ENCODE measurements at regions not wholly inside any gene's neighbourhood (a gene's known extent, or its start where the extent isn't known, plus 50 kb on each side); places are given as distances from the start of the nearest gene placed in this dataset.

DNA sequence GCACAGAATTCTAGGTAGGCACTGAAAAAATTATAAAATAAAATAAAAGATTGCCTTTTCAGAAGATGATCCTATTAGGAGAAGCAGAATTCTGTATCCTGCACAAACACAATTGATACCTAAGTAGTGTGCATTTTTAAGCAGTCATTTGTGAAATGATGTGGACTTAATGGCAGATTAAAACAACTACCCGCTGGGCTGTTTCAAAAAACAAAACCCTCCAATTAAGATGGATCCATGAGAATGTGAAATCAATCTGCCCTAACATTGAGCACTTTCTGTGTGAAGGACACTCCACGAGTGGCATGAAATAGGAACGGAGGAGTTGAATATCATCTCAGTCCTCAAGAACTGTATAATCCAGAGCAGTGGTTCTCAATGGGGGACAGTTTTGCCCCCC, 1012.8 kb upstream of the EEF2KMT start:
- TF ChIP-seq TAF1 (IDR thresholded peaks at IDR 0.05; ENCODE audit: borderline replicate concordance, insufficient read depth, low read length) (no peak), SIN3A (IDR thresholded peaks at IDR 0.05; ENCODE audit: borderline replicate concordance, insufficient read depth, low read length) (no peak), FOXP2 (optimal IDR thresholded peaks at IDR 0.05; ENCODE audit: borderline replicate concordance, extremely low read depth, extremely low read length, insufficient read depth) (no peak), POLR2AphosphoS5 (IDR thresholded peaks at IDR 0.05; ENCODE audit: low read depth, low read length) (no peak)
- TF ChIP-seq, protein P1, sequence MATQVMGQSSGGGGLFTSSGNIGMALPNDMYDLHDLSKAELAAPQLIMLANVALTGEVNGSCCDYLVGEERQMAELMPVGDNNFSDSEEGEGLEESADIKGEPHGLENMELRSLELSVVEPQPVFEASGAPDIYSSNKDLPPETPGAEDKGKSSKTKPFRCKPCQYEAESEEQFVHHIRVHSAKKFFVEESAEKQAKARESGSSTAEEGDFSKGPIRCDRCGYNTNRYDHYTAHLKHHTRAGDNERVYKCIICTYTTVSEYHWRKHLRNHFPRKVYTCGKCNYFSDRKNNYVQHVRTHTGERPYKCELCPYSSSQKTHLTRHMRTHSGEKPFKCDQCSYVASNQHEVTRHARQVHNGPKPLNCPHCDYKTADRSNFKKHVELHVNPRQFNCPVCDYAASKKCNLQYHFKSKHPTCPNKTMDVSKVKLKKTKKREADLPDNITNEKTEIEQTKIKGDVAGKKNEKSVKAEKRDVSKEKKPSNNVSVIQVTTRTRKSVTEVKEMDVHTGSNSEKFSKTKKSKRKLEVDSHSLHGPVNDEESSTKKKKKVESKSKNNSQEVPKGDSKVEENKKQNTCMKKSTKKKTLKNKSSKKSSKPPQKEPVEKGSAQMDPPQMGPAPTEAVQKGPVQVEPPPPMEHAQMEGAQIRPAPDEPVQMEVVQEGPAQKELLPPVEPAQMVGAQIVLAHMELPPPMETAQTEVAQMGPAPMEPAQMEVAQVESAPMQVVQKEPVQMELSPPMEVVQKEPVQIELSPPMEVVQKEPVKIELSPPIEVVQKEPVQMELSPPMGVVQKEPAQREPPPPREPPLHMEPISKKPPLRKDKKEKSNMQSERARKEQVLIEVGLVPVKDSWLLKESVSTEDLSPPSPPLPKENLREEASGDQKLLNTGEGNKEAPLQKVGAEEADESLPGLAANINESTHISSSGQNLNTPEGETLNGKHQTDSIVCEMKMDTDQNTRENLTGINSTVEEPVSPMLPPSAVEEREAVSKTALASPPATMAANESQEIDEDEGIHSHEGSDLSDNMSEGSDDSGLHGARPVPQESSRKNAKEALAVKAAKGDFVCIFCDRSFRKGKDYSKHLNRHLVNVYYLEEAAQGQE (IDR thresholded peaks at IDR 0.05; ENCODE audit: insufficient read depth in 1 of 2, low read depth in 2 of 2, low read length in 2 of 2), result no peak

DNA sequence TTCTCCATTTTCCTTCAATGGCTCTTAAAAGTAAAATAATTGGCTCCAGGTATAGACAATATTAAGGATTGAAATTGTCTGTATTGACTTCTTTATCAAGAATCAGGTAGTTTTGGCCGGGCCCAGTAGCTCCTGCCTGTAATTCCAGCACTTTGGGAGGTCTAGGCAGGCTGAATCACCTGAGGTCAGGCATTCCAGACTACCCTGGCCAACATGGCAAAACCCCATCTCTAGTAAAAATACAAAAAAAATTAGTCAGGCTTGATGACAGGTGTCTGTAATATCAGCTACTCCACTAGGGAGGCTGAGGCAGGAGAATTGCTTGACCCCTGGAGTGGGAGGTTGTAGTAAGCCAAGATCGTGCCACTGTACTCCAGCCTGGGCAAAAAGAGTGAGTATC, 1008.5 kb upstream of the EEF2KMT start:
- TF ChIP-seq, protein P1 (IDR thresholded peaks at IDR 0.05; ENCODE audit: insufficient read depth in 1 of 2, low read depth in 2 of 2, low read length in 2 of 2), result no peak
- TF ChIP-seq TAF1 (IDR thresholded peaks at IDR 0.05; ENCODE audit: borderline replicate concordance, insufficient read depth, low read length) (no peak), FOXP2 (optimal IDR thresholded peaks at IDR 0.05; ENCODE audit: borderline replicate concordance, extremely low read depth, extremely low read length, insufficient read depth) (no peak), SIN3A (IDR thresholded peaks at IDR 0.05; ENCODE audit: borderline replicate concordance, insufficient read depth, low read length) (no peak), POLR2AphosphoS5 (IDR thresholded peaks at IDR 0.05; ENCODE audit: low read depth, low read length) (no peak)

DNA sequence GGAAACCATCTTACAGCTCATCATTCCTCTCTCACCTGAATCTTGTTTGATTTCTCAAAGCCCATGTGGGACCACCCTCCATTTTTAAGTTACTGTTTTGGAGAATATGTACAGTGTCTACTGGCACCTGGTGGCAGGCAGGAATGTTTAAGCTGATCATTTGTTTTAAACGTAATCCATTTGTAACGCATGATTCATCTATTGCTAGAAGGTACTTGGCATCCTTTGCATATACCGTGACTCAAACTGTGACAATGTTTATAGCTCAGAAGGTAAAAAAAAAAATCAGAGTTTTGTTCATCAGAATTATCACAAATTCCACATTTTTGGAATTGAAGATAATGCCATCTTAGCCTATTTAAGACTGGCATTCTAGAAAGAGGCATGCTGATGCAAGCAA, 1007.5 kb upstream of the EEF2KMT start:
- no peak for TF ChIP-seq TAF1 (IDR thresholded peaks at IDR 0.05; ENCODE audit: borderline replicate concordance, insufficient read depth, low read length)
- no peak for TF ChIP-seq FOXP2 (optimal IDR thresholded peaks at IDR 0.05; ENCODE audit: borderline replicate concordance, extremely low read depth, extremely low read length, insufficient read depth)
- no peak for TF ChIP-seq SIN3A (IDR thresholded peaks at IDR 0.05; ENCODE audit: borderline replicate concordance, insufficient read depth, low read length)
- no peak for TF ChIP-seq POLR2AphosphoS5 (IDR thresholded peaks at IDR 0.05; ENCODE audit: low read depth, low read length)
- TF ChIP-seq, protein P1 (IDR thresholded peaks at IDR 0.05; ENCODE audit: insufficient read depth in 1 of 2, low read depth in 2 of 2, low read length in 2 of 2), result no peak

DNA sequence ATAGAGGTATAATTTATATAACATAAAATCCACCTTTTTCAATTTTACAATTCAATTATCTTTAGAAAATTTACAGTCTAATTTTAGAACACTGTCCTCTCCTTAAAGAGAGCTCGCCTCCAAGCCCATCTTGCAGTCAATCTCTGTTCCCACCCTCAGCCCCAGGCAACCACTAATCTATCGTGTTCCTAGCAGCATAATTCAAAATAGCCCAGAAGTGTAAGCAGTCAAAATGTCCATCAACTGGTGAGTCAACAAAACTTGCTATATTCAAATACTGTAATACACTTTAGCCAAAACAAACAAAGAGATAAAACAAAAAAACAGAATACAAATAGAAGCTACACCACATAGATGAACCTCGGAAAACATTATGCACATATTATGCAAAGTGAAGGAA, 1006.8 kb upstream of the EEF2KMT start:
- TF ChIP-seq, protein P1 (IDR thresholded peaks at IDR 0.05; ENCODE audit: insufficient read depth in 1 of 2, low read depth in 2 of 2, low read length in 2 of 2), result no peak
- no peak for TF ChIP-seq SIN3A (IDR thresholded peaks at IDR 0.05; ENCODE audit: borderline replicate concordance, insufficient read depth, low read length)
- TF ChIP-seq FOXP2 (optimal IDR thresholded peaks at IDR 0.05; ENCODE audit: borderline replicate concordance, extremely low read depth, extremely low read length, insufficient read depth), result no peak
- no peak for TF ChIP-seq TAF1 (IDR thresholded peaks at IDR 0.05; ENCODE audit: borderline replicate concordance, insufficient read depth, low read length)
- TF ChIP-seq POLR2AphosphoS5 (IDR thresholded peaks at IDR 0.05; ENCODE audit: low read depth, low read length), result no peak

DNA sequence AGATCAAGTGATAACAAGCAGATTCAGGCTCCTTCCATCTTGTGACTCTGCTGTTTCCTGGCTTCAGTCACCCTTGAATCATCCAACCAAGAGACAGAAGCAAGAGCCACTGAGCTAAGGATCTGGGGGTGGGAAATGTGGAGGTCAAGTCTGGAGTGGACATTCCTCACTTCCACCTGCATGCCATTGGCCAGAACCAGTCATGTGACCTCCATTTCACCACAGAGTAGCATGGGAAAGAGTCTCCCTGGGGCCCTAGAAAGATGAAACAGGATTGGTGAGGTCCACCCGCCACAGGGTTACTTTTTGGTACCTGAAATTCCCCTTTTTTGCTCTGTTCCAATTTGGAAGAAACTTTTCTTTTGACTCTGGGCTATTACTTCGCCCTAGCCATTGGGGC, 1006.0 kb upstream of the EEF2KMT start:
- no peak for TF ChIP-seq SIN3A (IDR thresholded peaks at IDR 0.05; ENCODE audit: borderline replicate concordance, insufficient read depth, low read length)
- no peak for TF ChIP-seq FOXP2 (optimal IDR thresholded peaks at IDR 0.05; ENCODE audit: borderline replicate concordance, extremely low read depth, extremely low read length, insufficient read depth)
- TF ChIP-seq, protein P1 (IDR thresholded peaks at IDR 0.05; ENCODE audit: insufficient read depth in 1 of 2, low read depth in 2 of 2, low read length in 2 of 2), result no peak
- no peak for TF ChIP-seq TAF1 (IDR thresholded peaks at IDR 0.05; ENCODE audit: borderline replicate concordance, insufficient read depth, low read length)
- no peak for TF ChIP-seq POLR2AphosphoS5 (IDR thresholded peaks at IDR 0.05; ENCODE audit: low read depth, low read length)
